ENCODE measurements at regions not wholly inside any gene's neighbourhood (a gene's known extent, or its start where the extent isn't known, plus 50 kb on each side); places are given as distances from the start of the nearest gene placed in this dataset.

- no peaks in the 10 kb centered on the region for H3K36me3 ChIP-seq (ENCODE audit: control insufficient read depth in 1 of 2, insufficient read depth in 2 of 2, low read length in 2 of 2)
- no peaks in the 10 kb centered on the region for H3K27me3 ChIP-seq (ENCODE audit: control insufficient read depth in 1 of 2, insufficient read depth in 2 of 2, low read length in 2 of 2)
- no peak overlapping the region for H3K27ac ChIP-seq (ENCODE audit: low read depth, low read length)
- H3K4me1 ChIP-seq (ENCODE audit: control insufficient read depth in 1 of 2, insufficient read depth in 2 of 2, low read length in 2 of 2) = no peaks in the 10 kb centered on the region
- no peak overlapping the region for H3K4me3 ChIP-seq (ENCODE audit: low read depth in 1 of 2, low read length in 2 of 2)
- H3K9me3 ChIP-seq (ENCODE audit: control insufficient read depth in 1 of 2, low read length in 2 of 2) = no peaks in the 10 kb centered on the region
- H3K9ac ChIP-seq (ENCODE audit: low read depth in 1 of 2, low read length in 2 of 2) = no peak overlapping the region
Observed at GRCh38 chr1:55381983-55382382, 166.8 kb upstream of the USP24 start.

GRCh38 chr1:55381491-55381890 lies 166.3 kb upstream of the USP24 start:
- Histone ChIP-seq H3K27ac (ENCODE audit: low read depth, low read length) (no peak overlapping the region), H3K4me3 (ENCODE audit: low read depth in 1 of 2, low read length in 2 of 2) (no peak overlapping the region), H3K4me1 (ENCODE audit: control insufficient read depth in 1 of 2, insufficient read depth in 2 of 2, low read length in 2 of 2) (no peaks in the 10 kb centered on the region), H3K36me3 (ENCODE audit: control insufficient read depth in 1 of 2, insufficient read depth in 2 of 2, low read length in 2 of 2) (no peaks in the 10 kb centered on the region), H3K9ac (ENCODE audit: low read depth in 1 of 2, low read length in 2 of 2) (no peak overlapping the region), H3K27me3 (ENCODE audit: control insufficient read depth in 1 of 2, insufficient read depth in 2 of 2, low read length in 2 of 2) (no peaks in the 10 kb centered on the region), H3K9me3 (ENCODE audit: control insufficient read depth in 1 of 2, low read length in 2 of 2) (no peaks in the 10 kb centered on the region)

GRCh38 chr1:55380355-55380970 lies 165.3 kb upstream of the USP24 start:
- Histone ChIP-seq H3K27me3 (ENCODE audit: control insufficient read depth in 1 of 2, insufficient read depth in 2 of 2, low read length in 2 of 2) (no peaks in the 10 kb centered on the region), H3K27ac (ENCODE audit: low read depth, low read length) (no peak overlapping the region), H3K4me3 (ENCODE audit: low read depth in 1 of 2, low read length in 2 of 2) (no peak overlapping the region), H3K4me1 (ENCODE audit: control insufficient read depth in 1 of 2, insufficient read depth in 2 of 2, low read length in 2 of 2) (no peaks in the 10 kb centered on the region), H3K9me3 (ENCODE audit: control insufficient read depth in 1 of 2, low read length in 2 of 2) (no peaks in the 10 kb centered on the region), H3K9ac (ENCODE audit: low read depth in 1 of 2, low read length in 2 of 2) (no peak overlapping the region), H3K36me3 (ENCODE audit: control insufficient read depth in 1 of 2, insufficient read depth in 2 of 2, low read length in 2 of 2) (no peaks in the 10 kb centered on the region)

GRCh38 chr1:55378582-55378981 lies 163.4 kb upstream of the USP24 start:
- Histone ChIP-seq H3K9me3 (ENCODE audit: control insufficient read depth in 1 of 2, low read length in 2 of 2) (no peaks in the 10 kb centered on the region), H3K36me3 (ENCODE audit: control insufficient read depth in 1 of 2, insufficient read depth in 2 of 2, low read length in 2 of 2) (no peaks in the 10 kb centered on the region), H3K4me3 (ENCODE audit: low read depth in 1 of 2, low read length in 2 of 2) (no peak overlapping the region), H3K9ac (ENCODE audit: low read depth in 1 of 2, low read length in 2 of 2) (no peak overlapping the region), H3K27ac (ENCODE audit: low read depth, low read length) (no peak overlapping the region), H3K4me1 (ENCODE audit: control insufficient read depth in 1 of 2, insufficient read depth in 2 of 2, low read length in 2 of 2) (no peaks in the 10 kb centered on the region), H3K27me3 (ENCODE audit: control insufficient read depth in 1 of 2, insufficient read depth in 2 of 2, low read length in 2 of 2) (no peaks in the 10 kb centered on the region)

- H3K4me3 ChIP-seq (ENCODE audit: low read depth in 1 of 2, low read length in 2 of 2) = no peak overlapping the region
- H3K27ac ChIP-seq (ENCODE audit: low read depth, low read length) = no peak overlapping the region
- no peaks in the 10 kb centered on the region for H3K9me3 ChIP-seq (ENCODE audit: control insufficient read depth in 1 of 2, low read length in 2 of 2)
- no peaks in the 10 kb centered on the region for H3K36me3 ChIP-seq (ENCODE audit: control insufficient read depth in 1 of 2, insufficient read depth in 2 of 2, low read length in 2 of 2)
- no peak overlapping the region for H3K9ac ChIP-seq (ENCODE audit: low read depth in 1 of 2, low read length in 2 of 2)
- H3K27me3 ChIP-seq (ENCODE audit: control insufficient read depth in 1 of 2, insufficient read depth in 2 of 2, low read length in 2 of 2) = no peaks in the 10 kb centered on the region
- no peaks in the 10 kb centered on the region for H3K4me1 ChIP-seq (ENCODE audit: control insufficient read depth in 1 of 2, insufficient read depth in 2 of 2, low read length in 2 of 2)
Observed at GRCh38 chr1:55376897-55377296, 161.7 kb upstream of the USP24 start.

GRCh38 chr1:55375617-55376258 lies 160.6 kb upstream of the USP24 start:
- Histone ChIP-seq H3K36me3 (ENCODE audit: control insufficient read depth in 1 of 2, insufficient read depth in 2 of 2, low read length in 2 of 2) (no peaks in the 10 kb centered on the region), H3K27ac (ENCODE audit: low read depth, low read length) (no peak overlapping the region), H3K4me1 (ENCODE audit: control insufficient read depth in 1 of 2, insufficient read depth in 2 of 2, low read length in 2 of 2) (no peaks in the 10 kb centered on the region), H3K4me3 (ENCODE audit: low read depth in 1 of 2, low read length in 2 of 2) (no peak overlapping the region), H3K9ac (ENCODE audit: low read depth in 1 of 2, low read length in 2 of 2) (no peak overlapping the region), H3K27me3 (ENCODE audit: control insufficient read depth in 1 of 2, insufficient read depth in 2 of 2, low read length in 2 of 2) (no peaks in the 10 kb centered on the region), H3K9me3 (ENCODE audit: control insufficient read depth in 1 of 2, low read length in 2 of 2) (no peaks in the 10 kb centered on the region)

- H3K4me3 ChIP-seq (ENCODE audit: low read depth in 1 of 2, low read length in 2 of 2) = no peak overlapping the region
- H3K9me3 ChIP-seq (ENCODE audit: control insufficient read depth in 1 of 2, low read length in 2 of 2) = no peaks in the 10 kb centered on the region
- no peak overlapping the region for H3K27ac ChIP-seq (ENCODE audit: low read depth, low read length)
- H3K36me3 ChIP-seq (ENCODE audit: control insufficient read depth in 1 of 2, insufficient read depth in 2 of 2, low read length in 2 of 2) = no peaks in the 10 kb centered on the region
- no peak overlapping the region for H3K9ac ChIP-seq (ENCODE audit: low read depth in 1 of 2, low read length in 2 of 2)
- no peaks in the 10 kb centered on the region for H3K27me3 ChIP-seq (ENCODE audit: control insufficient read depth in 1 of 2, insufficient read depth in 2 of 2, low read length in 2 of 2)
- no peaks in the 10 kb centered on the region for H3K4me1 ChIP-seq (ENCODE audit: control insufficient read depth in 1 of 2, insufficient read depth in 2 of 2, low read length in 2 of 2)
Observed at GRCh38 chr1:55374801-55375616, 159.8 kb upstream of the USP24 start.

GRCh38 chr1:55374216-55374615 lies 159.1 kb upstream of the USP24 start:
- Histone ChIP-seq H3K4me1 (ENCODE audit: control insufficient read depth in 1 of 2, insufficient read depth in 2 of 2, low read length in 2 of 2) (no peaks in the 10 kb centered on the region), H3K27me3 (ENCODE audit: control insufficient read depth in 1 of 2, insufficient read depth in 2 of 2, low read length in 2 of 2) (no peaks in the 10 kb centered on the region), H3K9me3 (ENCODE audit: control insufficient read depth in 1 of 2, low read length in 2 of 2) (no peaks in the 10 kb centered on the region), H3K27ac (ENCODE audit: low read depth, low read length) (no peak overlapping the region), H3K4me3 (ENCODE audit: low read depth in 1 of 2, low read length in 2 of 2) (no peak overlapping the region), H3K36me3 (ENCODE audit: control insufficient read depth in 1 of 2, insufficient read depth in 2 of 2, low read length in 2 of 2) (no peaks in the 10 kb centered on the region), H3K9ac (ENCODE audit: low read depth in 1 of 2, low read length in 2 of 2) (no peak overlapping the region)

- H3K4me1 ChIP-seq (ENCODE audit: control insufficient read depth in 1 of 2, insufficient read depth in 2 of 2, low read length in 2 of 2) = no peaks in the 10 kb centered on the region
Observed at GRCh38 chr1:55369474-55369873, 154.3 kb upstream of the USP24 start.

GRCh38 chr1:55368698-55369097 lies 153.5 kb upstream of the USP24 start:
- no peak overlapping the region for H3K9ac ChIP-seq (ENCODE audit: low read depth in 1 of 2, low read length in 2 of 2)
- H3K27ac ChIP-seq (ENCODE audit: low read depth, low read length) = no peak overlapping the region
- no peak overlapping the region for H3K4me3 ChIP-seq (ENCODE audit: low read depth in 1 of 2, low read length in 2 of 2)
- H3K27me3 ChIP-seq (ENCODE audit: control insufficient read depth in 1 of 2, insufficient read depth in 2 of 2, low read length in 2 of 2) = no peaks in the 10 kb centered on the region
- no peaks in the 10 kb centered on the region for H3K4me1 ChIP-seq (ENCODE audit: control insufficient read depth in 1 of 2, insufficient read depth in 2 of 2, low read length in 2 of 2)
- H3K9me3 ChIP-seq (ENCODE audit: control insufficient read depth in 1 of 2, low read length in 2 of 2) = no peaks in the 10 kb centered on the region
- no peaks in the 10 kb centered on the region for H3K36me3 ChIP-seq (ENCODE audit: control insufficient read depth in 1 of 2, insufficient read depth in 2 of 2, low read length in 2 of 2)

More at GRCh38 chr1:55369474-55369873, 154.3 kb upstream of the USP24 start:
- H3K9me3 ChIP-seq (ENCODE audit: control insufficient read depth in 1 of 2, low read length in 2 of 2) = no peaks in the 10 kb centered on the region
- H3K27me3 ChIP-seq (ENCODE audit: control insufficient read depth in 1 of 2, insufficient read depth in 2 of 2, low read length in 2 of 2) = no peaks in the 10 kb centered on the region
- no peak overlapping the region for H3K9ac ChIP-seq (ENCODE audit: low read depth in 1 of 2, low read length in 2 of 2)
- no peak overlapping the region for H3K27ac ChIP-seq (ENCODE audit: low read depth, low read length)
- H3K4me3 ChIP-seq (ENCODE audit: low read depth in 1 of 2, low read length in 2 of 2) = no peak overlapping the region
- H3K36me3 ChIP-seq (ENCODE audit: control insufficient read depth in 1 of 2, insufficient read depth in 2 of 2, low read length in 2 of 2) = no peaks in the 10 kb centered on the region
